ENCODE measurements at regions not wholly inside any gene's neighbourhood (a gene's known extent, or its start where the extent isn't known, plus 50 kb on each side); places are given as distances from the start of the nearest gene placed in this dataset.

DNA sequence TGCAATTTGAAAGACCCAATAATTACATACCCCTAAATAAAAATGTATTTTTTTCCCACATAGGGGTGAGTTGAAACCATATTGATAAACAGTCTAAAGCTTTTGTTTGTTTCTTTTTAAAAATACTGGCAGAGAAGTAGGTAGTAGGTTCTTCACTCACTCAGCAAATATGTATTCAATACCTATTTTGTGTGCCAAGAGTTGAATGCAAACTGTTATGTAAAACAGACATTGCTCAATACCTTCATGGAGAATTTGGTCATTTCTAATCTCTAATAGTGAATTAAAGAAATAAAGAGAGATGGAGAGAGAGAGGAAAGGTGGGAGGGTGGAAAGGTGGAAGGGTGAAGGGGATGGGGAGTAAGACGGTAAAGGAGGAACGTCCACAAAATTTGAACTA lies 589.9 kb upstream of the GNPDA2 start (continued):
- TF ChIP-seq, protein P1, sequence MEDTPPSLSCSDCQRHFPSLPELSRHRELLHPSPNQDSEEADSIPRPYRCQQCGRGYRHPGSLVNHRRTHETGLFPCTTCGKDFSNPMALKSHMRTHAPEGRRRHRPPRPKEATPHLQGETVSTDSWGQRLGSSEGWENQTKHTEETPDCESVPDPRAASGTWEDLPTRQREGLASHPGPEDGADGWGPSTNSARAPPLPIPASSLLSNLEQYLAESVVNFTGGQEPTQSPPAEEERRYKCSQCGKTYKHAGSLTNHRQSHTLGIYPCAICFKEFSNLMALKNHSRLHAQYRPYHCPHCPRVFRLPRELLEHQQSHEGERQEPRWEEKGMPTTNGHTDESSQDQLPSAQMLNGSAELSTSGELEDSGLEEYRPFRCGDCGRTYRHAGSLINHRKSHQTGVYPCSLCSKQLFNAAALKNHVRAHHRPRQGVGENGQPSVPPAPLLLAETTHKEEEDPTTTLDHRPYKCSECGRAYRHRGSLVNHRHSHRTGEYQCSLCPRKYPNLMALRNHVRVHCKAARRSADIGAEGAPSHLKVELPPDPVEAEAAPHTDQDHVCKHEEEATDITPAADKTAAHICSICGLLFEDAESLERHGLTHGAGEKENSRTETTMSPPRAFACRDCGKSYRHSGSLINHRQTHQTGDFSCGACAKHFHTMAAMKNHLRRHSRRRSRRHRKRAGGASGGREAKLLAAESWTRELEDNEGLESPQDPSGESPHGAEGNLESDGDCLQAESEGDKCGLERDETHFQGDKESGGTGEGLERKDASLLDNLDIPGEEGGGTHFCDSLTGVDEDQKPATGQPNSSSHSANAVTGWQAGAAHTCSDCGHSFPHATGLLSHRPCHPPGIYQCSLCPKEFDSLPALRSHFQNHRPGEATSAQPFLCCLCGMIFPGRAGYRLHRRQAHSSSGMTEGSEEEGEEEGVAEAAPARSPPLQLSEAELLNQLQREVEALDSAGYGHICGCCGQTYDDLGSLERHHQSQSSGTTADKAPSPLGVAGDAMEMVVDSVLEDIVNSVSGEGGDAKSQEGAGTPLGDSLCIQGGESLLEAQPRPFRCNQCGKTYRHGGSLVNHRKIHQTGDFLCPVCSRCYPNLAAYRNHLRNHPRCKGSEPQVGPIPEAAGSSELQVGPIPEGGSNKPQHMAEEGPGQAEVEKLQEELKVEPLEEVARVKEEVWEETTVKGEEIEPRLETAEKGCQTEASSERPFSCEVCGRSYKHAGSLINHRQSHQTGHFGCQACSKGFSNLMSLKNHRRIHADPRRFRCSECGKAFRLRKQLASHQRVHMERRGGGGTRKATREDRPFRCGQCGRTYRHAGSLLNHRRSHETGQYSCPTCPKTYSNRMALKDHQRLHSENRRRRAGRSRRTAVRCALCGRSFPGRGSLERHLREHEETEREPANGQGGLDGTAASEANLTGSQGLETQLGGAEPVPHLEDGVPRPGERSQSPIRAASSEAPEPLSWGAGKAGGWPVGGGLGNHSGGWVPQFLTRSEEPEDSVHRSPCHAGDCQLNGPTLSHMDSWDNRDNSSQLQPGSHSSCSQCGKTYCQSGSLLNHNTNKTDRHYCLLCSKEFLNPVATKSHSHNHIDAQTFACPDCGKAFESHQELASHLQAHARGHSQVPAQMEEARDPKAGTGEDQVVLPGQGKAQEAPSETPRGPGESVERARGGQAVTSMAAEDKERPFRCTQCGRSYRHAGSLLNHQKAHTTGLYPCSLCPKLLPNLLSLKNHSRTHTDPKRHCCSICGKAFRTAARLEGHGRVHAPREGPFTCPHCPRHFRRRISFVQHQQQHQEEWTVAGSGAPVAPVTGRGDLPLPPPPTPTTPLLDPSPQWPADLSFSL (CRISPR knock-in tag; IDR thresholded peaks at IDR 0.05): no peak
- TF ChIP-seq ZNF354B (CRISPR knock-in tag; IDR thresholded peaks at IDR 0.05): no peak
- no peak for TF ChIP-seq KAT8 (CRISPR knock-in tag; IDR thresholded peaks at IDR 0.05)
- TF ChIP-seq, protein P2, sequence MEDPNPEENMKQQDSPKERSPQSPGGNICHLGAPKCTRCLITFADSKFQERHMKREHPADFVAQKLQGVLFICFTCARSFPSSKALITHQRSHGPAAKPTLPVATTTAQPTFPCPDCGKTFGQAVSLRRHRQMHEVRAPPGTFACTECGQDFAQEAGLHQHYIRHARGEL (CRISPR knock-in tag; IDR thresholded peaks at IDR 0.05): no peak
- no peak for TF ChIP-seq ZNF326 (CRISPR knock-in tag; IDR thresholded peaks at IDR 0.05; ENCODE audit: borderline replicate concordance)
- no peak for TF ChIP-seq ZNF501 (CRISPR knock-in tag; IDR thresholded peaks at IDR 0.05)

DNA sequence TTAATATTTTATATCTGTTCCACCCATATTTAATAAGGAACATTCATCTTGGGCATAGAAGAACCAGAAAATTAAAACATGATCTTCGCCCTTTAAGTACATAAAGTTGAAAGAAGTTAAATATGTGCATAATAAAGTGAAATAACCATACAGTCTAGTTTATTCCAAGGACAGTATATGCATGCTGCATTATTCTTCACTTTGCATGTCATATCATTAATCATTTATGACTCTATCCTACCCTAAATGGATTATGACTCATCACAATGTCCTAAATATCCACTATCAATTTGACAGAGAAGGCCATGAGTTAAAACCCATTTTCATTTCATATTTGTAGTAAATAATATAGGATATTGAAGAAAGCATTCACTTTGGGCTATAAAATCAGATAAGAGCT lies 576.5 kb upstream of the GNPDA2 start:
- Histone ChIP-seq H3K79me2 (ENCODE audit: insufficient read depth, low read length) (no peaks in the 10 kb centered on the region), H3K4me3 (replicated peaks in 1 of 3; ENCODE audit: insufficient read depth in 1 of 3, low read depth in 2 of 3, low read length in 3 of 3) (no peak overlapping the region), H3K27me3 (ENCODE audit: control insufficient read depth in 1 of 2, insufficient read depth in 2 of 2, low read length in 2 of 2) (no peaks in the 10 kb centered on the region), H3K9me3 (ENCODE audit: low read length) (peaks cover 44% of the 10 kb centered on the region), H3K4me1 (ENCODE audit: insufficient read depth, low read length) (no peaks in the 10 kb centered on the region), H3K36me3 (replicated peaks in 1 of 2; ENCODE audit: control insufficient read depth in 1 of 2, insufficient read depth in 2 of 2, low read length in 2 of 2) (no peaks in the 10 kb centered on the region), H3K27ac (ENCODE audit: extremely low read length, insufficient read depth, low read length) (no peak overlapping the region), H4K20me1 (ENCODE audit: insufficient read depth, low read length) (no peaks in the 10 kb centered on the region), H3K9ac (ENCODE audit: insufficient read depth, low read depth, low read length) (no peak overlapping the region), H3K4me2 (ENCODE audit: low read depth, low read length) (no peak overlapping the region), H2AFZ (ENCODE audit: low read length) (no peak overlapping the region)
- 8% methylated on average over 1 of the region's 1 CpG for WGBS (ENCODE audit: low lambda C conversion rate)
- ChIA-PET POLR2A (no interaction called here), CTCF (ENCODE audit: low intra/inter-chr PET ratio, low total read pairs) (no interaction called here)
- ATAC-seq: no peak
- in situ Hi-C loops (cut with HindIII; ENCODE audit: extremely low pct_ligation_motif_present, low pct_unique_long_range_greater_than_20kb) (no loop called here), intact Hi-C loops (cut with micrococcal nuclease; ENCODE audit: unreplicated experiment) (no loop called here)
- no peak for FAIRE-seq
- no peak for DNase-seq (ENCODE audit: low spot score)
- no TSS peak for BruUV-seq (replicated peaks)
- no peak for TF ChIP-seq AKAP8 (CRISPR knock-in tag; IDR thresholded peaks at IDR 0.05)
- TF ChIP-seq, protein P3, sequence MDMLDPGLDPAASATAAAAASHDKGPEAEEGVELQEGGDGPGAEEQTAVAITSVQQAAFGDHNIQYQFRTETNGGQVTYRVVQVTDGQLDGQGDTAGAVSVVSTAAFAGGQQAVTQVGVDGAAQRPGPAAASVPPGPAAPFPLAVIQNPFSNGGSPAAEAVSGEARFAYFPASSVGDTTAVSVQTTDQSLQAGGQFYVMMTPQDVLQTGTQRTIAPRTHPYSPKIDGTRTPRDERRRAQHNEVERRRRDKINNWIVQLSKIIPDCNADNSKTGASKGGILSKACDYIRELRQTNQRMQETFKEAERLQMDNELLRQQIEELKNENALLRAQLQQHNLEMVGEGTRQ (IDR thresholded peaks at IDR 0.05; ENCODE audit: low read depth, low read length): no peak
- TF ChIP-seq, protein P3 (CRISPR knock-in tag; IDR thresholded peaks at IDR 0.05; ENCODE audit: borderline replicate concordance): no peak
- TF ChIP-seq ZNF460 (CRISPR knock-in tag; IDR thresholded peaks at IDR 0.05; ENCODE audit: borderline replicate concordance): no peak
- TF ChIP-seq, protein P4, sequence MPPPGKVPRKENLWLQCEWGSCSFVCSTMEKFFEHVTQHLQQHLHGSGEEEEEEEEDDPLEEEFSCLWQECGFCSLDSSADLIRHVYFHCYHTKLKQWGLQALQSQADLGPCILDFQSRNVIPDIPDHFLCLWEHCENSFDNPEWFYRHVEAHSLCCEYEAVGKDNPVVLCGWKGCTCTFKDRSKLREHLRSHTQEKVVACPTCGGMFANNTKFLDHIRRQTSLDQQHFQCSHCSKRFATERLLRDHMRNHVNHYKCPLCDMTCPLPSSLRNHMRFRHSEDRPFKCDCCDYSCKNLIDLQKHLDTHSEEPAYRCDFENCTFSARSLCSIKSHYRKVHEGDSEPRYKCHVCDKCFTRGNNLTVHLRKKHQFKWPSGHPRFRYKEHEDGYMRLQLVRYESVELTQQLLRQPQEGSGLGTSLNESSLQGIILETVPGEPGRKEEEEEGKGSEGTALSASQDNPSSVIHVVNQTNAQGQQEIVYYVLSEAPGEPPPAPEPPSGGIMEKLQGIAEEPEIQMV (CRISPR knock-in tag; IDR thresholded peaks at IDR 0.05; ENCODE audit: low read depth): no peak
- no peak for TF ChIP-seq ZNF749 (CRISPR knock-in tag; IDR thresholded peaks at IDR 0.05; ENCODE audit: borderline replicate concordance)
- TF ChIP-seq PHB2 (IDR thresholded peaks at IDR 0.05; ENCODE audit: partially characterized antibody): no peak
- TF ChIP-seq IKZF1 (IDR thresholded peaks at IDR 0.05): no peak

Data from HepG2 (cell line).